ENCODE measurements at regions not wholly inside any gene's neighbourhood (a gene's known extent, or its start where the extent isn't known, plus 50 kb on each side); places are given as distances from the start of the nearest gene placed in this dataset.

DNA sequence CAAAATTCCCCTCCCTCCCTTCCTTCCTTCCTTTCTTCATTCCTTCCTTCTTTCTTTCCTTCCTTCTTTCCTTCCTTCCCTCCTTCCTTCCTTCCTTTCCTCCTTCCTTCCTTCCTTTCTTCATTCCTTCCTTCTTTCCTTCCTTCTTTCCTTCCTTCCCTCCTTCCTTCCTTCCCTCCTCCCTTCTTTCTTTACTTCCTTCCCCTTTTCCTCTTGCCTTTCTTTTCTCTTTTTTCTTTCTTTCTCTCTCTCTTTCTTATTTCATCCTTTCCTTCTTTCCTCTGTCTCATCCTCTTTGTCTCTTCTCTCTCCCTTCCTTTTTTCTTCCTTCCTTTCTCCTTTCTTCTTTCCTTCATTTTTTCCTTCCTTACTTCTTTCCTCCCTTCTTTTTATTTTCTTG is 171.9 kb upstream of the BRINP3 start:
- DNase-seq (no peak), FAIRE-seq (no peak)
- no peaks in the 10 kb centered on the region for H3K27me3 ChIP-seq (ENCODE audit: control insufficient read depth, insufficient read depth, low read length)
- H3K27ac ChIP-seq (ENCODE audit: low read depth in 2 of 2, low read length in 2 of 2): no peak overlapping the region
- H3K9me3 ChIP-seq (ENCODE audit: control insufficient read depth in 2 of 3, insufficient read depth in 1 of 3, low read length in 3 of 3): no peaks in the 10 kb centered on the region
- no peaks in the 10 kb centered on the region for H3K4me1 ChIP-seq (ENCODE audit: control insufficient read depth in 2 of 3, insufficient read depth in 2 of 3, low read depth in 1 of 3, low read length in 3 of 3)
- no peak overlapping the region for H3K9ac ChIP-seq (ENCODE audit: low read length in 3 of 3)
- no peak overlapping the region for H3K4me3 ChIP-seq (ENCODE audit: low read length in 3 of 3)
- no peaks in the 10 kb centered on the region for H3K36me3 ChIP-seq (ENCODE audit: control insufficient read depth in 2 of 3, insufficient read depth in 3 of 3, low read length in 3 of 3)
- intact Hi-C loops (cut with DNase I): no loop called here
- TF ChIP-seq, protein P1, sequence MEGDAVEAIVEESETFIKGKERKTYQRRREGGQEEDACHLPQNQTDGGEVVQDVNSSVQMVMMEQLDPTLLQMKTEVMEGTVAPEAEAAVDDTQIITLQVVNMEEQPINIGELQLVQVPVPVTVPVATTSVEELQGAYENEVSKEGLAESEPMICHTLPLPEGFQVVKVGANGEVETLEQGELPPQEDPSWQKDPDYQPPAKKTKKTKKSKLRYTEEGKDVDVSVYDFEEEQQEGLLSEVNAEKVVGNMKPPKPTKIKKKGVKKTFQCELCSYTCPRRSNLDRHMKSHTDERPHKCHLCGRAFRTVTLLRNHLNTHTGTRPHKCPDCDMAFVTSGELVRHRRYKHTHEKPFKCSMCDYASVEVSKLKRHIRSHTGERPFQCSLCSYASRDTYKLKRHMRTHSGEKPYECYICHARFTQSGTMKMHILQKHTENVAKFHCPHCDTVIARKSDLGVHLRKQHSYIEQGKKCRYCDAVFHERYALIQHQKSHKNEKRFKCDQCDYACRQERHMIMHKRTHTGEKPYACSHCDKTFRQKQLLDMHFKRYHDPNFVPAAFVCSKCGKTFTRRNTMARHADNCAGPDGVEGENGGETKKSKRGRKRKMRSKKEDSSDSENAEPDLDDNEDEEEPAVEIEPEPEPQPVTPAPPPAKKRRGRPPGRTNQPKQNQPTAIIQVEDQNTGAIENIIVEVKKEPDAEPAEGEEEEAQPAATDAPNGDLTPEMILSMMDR (IDR thresholded peaks at IDR 0.05; ENCODE audit: borderline replicate concordance, extremely low read depth, insufficient read depth): no peak

DNA sequence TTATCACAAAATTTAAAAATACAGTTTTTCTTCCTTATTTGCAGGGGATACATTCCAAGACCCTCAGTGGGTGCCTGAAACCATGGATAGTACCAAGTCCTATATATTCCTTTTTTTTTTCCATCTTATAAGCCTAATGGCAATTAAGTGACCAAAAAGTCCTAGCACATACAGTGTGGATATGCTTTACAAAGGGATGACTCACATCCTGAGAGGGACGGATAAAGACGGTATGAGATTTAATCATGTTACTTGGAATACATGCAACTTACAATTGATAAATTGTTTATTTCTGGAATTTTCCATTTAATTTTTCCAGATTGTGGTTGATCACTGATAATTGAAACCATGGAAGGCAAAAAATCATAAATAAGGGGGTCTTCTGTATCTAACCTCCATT is 181.2 kb upstream of the BRINP3 start:
- intact Hi-C loops (cut with DNase I): no loop called here
- TF ChIP-seq, protein P1 (IDR thresholded peaks at IDR 0.05; ENCODE audit: borderline replicate concordance, extremely low read depth, insufficient read depth): no peak
- FAIRE-seq: no peak

DNA sequence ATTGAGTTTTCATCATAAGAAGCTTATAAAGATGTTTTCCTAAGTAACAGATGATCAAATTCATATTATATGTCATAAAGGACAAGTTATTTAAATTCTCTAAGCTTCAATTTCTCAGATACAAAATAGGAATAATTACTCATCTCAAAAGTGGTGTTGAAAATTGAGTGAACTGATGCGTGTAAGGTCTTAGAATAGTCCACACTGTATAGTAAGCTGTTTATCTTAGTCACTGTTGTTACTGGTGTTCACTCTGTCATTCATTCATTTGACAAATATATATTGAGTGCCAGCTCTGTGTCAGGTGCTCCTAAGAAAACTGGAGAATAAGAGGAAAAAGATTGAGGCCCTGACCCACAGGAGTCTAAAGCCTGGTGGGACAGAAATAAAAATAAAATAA is 186.3 kb upstream of the BRINP3 start:
- Histone ChIP-seq H3K36me3 (ENCODE audit: control insufficient read depth in 2 of 3, insufficient read depth in 3 of 3, low read length in 3 of 3) (no peaks in the 10 kb centered on the region), H3K4me1 (ENCODE audit: control insufficient read depth in 2 of 3, insufficient read depth in 2 of 3, low read depth in 1 of 3, low read length in 3 of 3) (no peaks in the 10 kb centered on the region), H3K9me3 (ENCODE audit: control insufficient read depth in 2 of 3, insufficient read depth in 1 of 3, low read length in 3 of 3) (no peaks in the 10 kb centered on the region), H3K27me3 (ENCODE audit: control insufficient read depth, insufficient read depth, low read length) (no peaks in the 10 kb centered on the region), H3K4me3 (ENCODE audit: low read length in 3 of 3) (no peak overlapping the region), H3K9ac (ENCODE audit: low read length in 3 of 3) (no peak overlapping the region), H3K27ac (ENCODE audit: low read depth in 2 of 2, low read length in 2 of 2) (no peak overlapping the region)
- intact Hi-C loops (cut with DNase I): no loop called here
- TF ChIP-seq, protein P1 (IDR thresholded peaks at IDR 0.05; ENCODE audit: borderline replicate concordance, extremely low read depth, insufficient read depth): no peak
- no peak for DNase-seq
- no peak for FAIRE-seq

More for the DNA sequence above, 181.2 kb upstream of the BRINP3 start:
- Histone ChIP-seq H3K9ac (ENCODE audit: low read length in 3 of 3) (no peak overlapping the region), H3K4me1 (ENCODE audit: control insufficient read depth in 2 of 3, insufficient read depth in 2 of 3, low read depth in 1 of 3, low read length in 3 of 3) (no peaks in the 10 kb centered on the region), H3K36me3 (ENCODE audit: control insufficient read depth in 2 of 3, insufficient read depth in 3 of 3, low read length in 3 of 3) (no peaks in the 10 kb centered on the region), H3K27me3 (ENCODE audit: control insufficient read depth, insufficient read depth, low read length) (no peaks in the 10 kb centered on the region), H3K27ac (ENCODE audit: low read depth in 2 of 2, low read length in 2 of 2) (no peak overlapping the region), H3K4me3 (ENCODE audit: low read length in 3 of 3) (no peak overlapping the region), H3K9me3 (ENCODE audit: control insufficient read depth in 2 of 3, insufficient read depth in 1 of 3, low read length in 3 of 3) (no peaks in the 10 kb centered on the region)
- DNase-seq: no peak

DNA sequence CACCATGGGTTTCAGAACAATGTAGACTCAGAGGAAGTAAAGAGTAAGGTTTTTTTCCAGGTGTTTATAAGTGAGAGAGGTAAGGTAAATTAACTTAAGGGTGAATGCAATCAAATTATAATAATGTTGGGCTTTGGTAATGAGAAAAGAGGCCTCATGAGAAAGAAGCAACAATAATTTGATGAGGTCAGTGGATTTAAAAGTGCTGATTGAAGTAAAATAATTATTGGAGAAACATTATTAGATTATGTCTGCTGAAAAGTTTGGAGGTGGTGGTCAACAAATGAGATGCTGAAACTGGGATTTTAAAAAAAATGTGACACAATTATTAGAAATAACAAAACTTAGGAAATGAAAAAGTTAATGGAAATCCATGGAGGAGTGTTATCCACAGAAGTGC is 187.4 kb upstream of the BRINP3 start:
- intact Hi-C loops (cut with DNase I): no loop called here
- FAIRE-seq: no peak
- Histone ChIP-seq H3K4me1 (ENCODE audit: control insufficient read depth in 2 of 3, insufficient read depth in 2 of 3, low read depth in 1 of 3, low read length in 3 of 3) (no peaks in the 10 kb centered on the region), H3K36me3 (ENCODE audit: control insufficient read depth in 2 of 3, insufficient read depth in 3 of 3, low read length in 3 of 3) (no peaks in the 10 kb centered on the region), H3K9me3 (ENCODE audit: control insufficient read depth in 2 of 3, insufficient read depth in 1 of 3, low read length in 3 of 3) (no peaks in the 10 kb centered on the region), H3K9ac (ENCODE audit: low read length in 3 of 3) (no peak overlapping the region), H3K27ac (ENCODE audit: low read depth in 2 of 2, low read length in 2 of 2) (no peak overlapping the region), H3K4me3 (ENCODE audit: low read length in 3 of 3) (no peak overlapping the region), H3K27me3 (ENCODE audit: control insufficient read depth, insufficient read depth, low read length) (no peaks in the 10 kb centered on the region)
- DNase-seq: no peak
- TF ChIP-seq, protein P1 (IDR thresholded peaks at IDR 0.05; ENCODE audit: borderline replicate concordance, extremely low read depth, insufficient read depth): no peak

Measured in kidney (tissue), 13 donors.